H9 (cell line): ENCODE measurements at regions not wholly inside any gene's neighbourhood (a gene's known extent, or its start where the extent isn't known, plus 50 kb on each side); places are given as distances from the start of the nearest gene placed in this dataset.

Experiments
- DNase-seq: peaks from one replicate; pipeline ENCODE4 v3.0.0-alpha.2; 2017
- H2AFZ ChIP-seq: one replicate; pipeline ENCODE4 v1.6.1; 2013; ENCODE audit warnings: mild to moderate bottlenecking, low read length, control low read depth, moderate library complexity
- H2AK5ac ChIP-seq: 2 replicates; pipeline ENCODE4 v1.6.1; 2013; ENCODE audit warnings: low read length, control low read depth, mixed read lengths; ENCODE audit not compliant: insufficient read length
- H2BK120ac ChIP-seq: one replicate; pipeline ENCODE4 v1.6.1; 2013; ENCODE audit warnings: low read depth, mild to moderate bottlenecking, low read length, control low read depth, inconsistent platforms; ENCODE audit not compliant: poor library complexity, severe bottlenecking
- H2BK12ac ChIP-seq: 2 replicates; pipeline ENCODE4 v1.6.1; 2013; ENCODE audit warnings: low read length, control low read depth, mixed read lengths, low read depth; ENCODE audit not compliant: insufficient read length
- H2BK15ac ChIP-seq: 2 replicates; pipeline ENCODE4 v1.6.1; 2013; ENCODE audit warnings: low read depth, low read length, control low read depth
- H2BK20ac ChIP-seq: one replicate; pipeline ENCODE4 v1.6.1; 2013; ENCODE audit warnings: low read depth, mild to moderate bottlenecking, low read length, control low read depth, inconsistent platforms; ENCODE audit not compliant: poor library complexity, severe bottlenecking
- H2BK5ac ChIP-seq: 2 replicates; pipeline ENCODE4 v1.6.1; 2013; ENCODE audit warnings: low read length, control low read depth, mixed read lengths; ENCODE audit not compliant: insufficient read length
- H3K14ac ChIP-seq: 2 replicates; pipeline ENCODE4 v1.6.1; 2013; ENCODE audit warnings: low read length, control low read depth; ENCODE audit not compliant: insufficient read depth
- H3K18ac ChIP-seq: 2 replicates; pipeline ENCODE4 v1.6.1; 2013; ENCODE audit warnings: low read depth, mild to moderate bottlenecking, mixed read lengths, low read length, control low read depth; ENCODE audit not compliant: insufficient read length
- H3K23ac ChIP-seq: 2 replicates; pipeline ENCODE4 v1.6.1; 2013; ENCODE audit warnings: low read length, control low read depth, mixed read lengths, low read depth; ENCODE audit not compliant: insufficient read length
- H3K23me2 ChIP-seq: 2 replicates; pipeline ENCODE4 v1.6.1; 2013; ENCODE audit warnings: low read depth, mild to moderate bottlenecking, mixed read lengths, low read length, control low read depth; ENCODE audit not compliant: insufficient read length, poor library complexity, severe bottlenecking
- H3K27ac ChIP-seq: 2 replicates; pipeline ENCODE4 v1.5.1; 2013; ENCODE audit warnings: low read length, control low read depth, mixed read lengths, low read depth; ENCODE audit not compliant: insufficient read length
- H3K27me3 ChIP-seq: 2 replicates; pipeline ENCODE4 v1.6.1; 2013; ENCODE audit warnings: low read length, control low read depth, inconsistent platforms; ENCODE audit not compliant: insufficient read depth
- H3K4ac ChIP-seq: 2 replicates; pipeline ENCODE4 v1.6.1; 2013; ENCODE audit warnings: low read depth, mild to moderate bottlenecking, control low read depth, inconsistent platforms, low read length, moderate library complexity
- H3K4me1 ChIP-seq: 2 replicates; pipeline ENCODE4 v1.6.1; 2013; ENCODE audit warnings: low read length, control low read depth, inconsistent platforms; ENCODE audit not compliant: insufficient read depth
- H3K4me2 ChIP-seq: 2 replicates; pipeline ENCODE4 v1.6.1; 2013; ENCODE audit warnings: low read length, control low read depth, mixed read lengths; ENCODE audit not compliant: insufficient read length, insufficient read depth
- H3K56ac ChIP-seq: 2 replicates; pipeline ENCODE4 v1.6.1; 2013; ENCODE audit warnings: low read depth, mild to moderate bottlenecking, mixed read lengths, low read length, control low read depth; ENCODE audit not compliant: insufficient read length
- H3K79me1 ChIP-seq: 2 replicates; pipeline ENCODE4 v1.6.1; 2013; ENCODE audit warnings: low read depth, mild to moderate bottlenecking, moderate library complexity, low read length, control low read depth, inconsistent platforms; ENCODE audit not compliant: insufficient read depth, poor library complexity, severe bottlenecking
- H3K79me2 ChIP-seq: 2 replicates; pipeline ENCODE4 v1.6.1; 2013; ENCODE audit warnings: low read length, control low read depth, inconsistent platforms; ENCODE audit not compliant: insufficient read depth
- H3K9ac ChIP-seq: 2 replicates; pipeline ENCODE4 v1.6.1; 2013; ENCODE audit warnings: low read length, control low read depth, mixed read lengths; ENCODE audit not compliant: insufficient read length; ENCODE audit errors: extremely low read depth
- H3K9me3 ChIP-seq: one replicate; pipeline ENCODE4 v1.6.1; 2013; ENCODE audit warnings: low read depth, low read length, inconsistent platforms; ENCODE audit not compliant: control insufficient read depth
- H3T11ph ChIP-seq: one replicate; pipeline ENCODE4 v1.6.1; 2013; ENCODE audit warnings: mild to moderate bottlenecking, low read length, control low read depth, inconsistent platforms
- H4K20me1 ChIP-seq: one replicate; pipeline ENCODE4 v1.6.1; 2013; ENCODE audit not compliant: control insufficient read depth, insufficient read length, insufficient read depth
- H4K5ac ChIP-seq: 2 replicates; pipeline ENCODE4 v1.6.1; 2013; ENCODE audit warnings: low read depth, mild to moderate bottlenecking, mixed read lengths, low read length, control low read depth; ENCODE audit not compliant: insufficient read length
- H4K8ac ChIP-seq: replicated peaks from 2 replicates; pipeline ENCODE4 v1.6.1; 2013; ENCODE audit warnings: low read length, control low read depth, mixed read lengths, low read depth; ENCODE audit not compliant: insufficient read length
- H4K91ac ChIP-seq: 2 replicates; pipeline ENCODE4 v1.6.1; 2013; ENCODE audit warnings: low read depth, mild to moderate bottlenecking, moderate library complexity, mixed read lengths, low read length, control low read depth; ENCODE audit not compliant: insufficient read length
- H3K27ac Mint-ChIP-seq, 3 experiments: 2 replicates in 2 of 3; 3 replicates in 1 of 3; pipeline ENCODE4 v1.8.0; 2020 to 2021; ENCODE audit warnings: mixed read lengths in 3 of 3, mild to moderate bottlenecking in 1 of 3, moderate library complexity in 1 of 3
- H3K27me3 Mint-ChIP-seq: 2 replicates; pipeline ENCODE4 v1.8.0; 2021; ENCODE audit warnings: low read depth, mild to moderate bottlenecking, moderate library complexity, mixed read lengths
- H3K36me3 Mint-ChIP-seq, 3 experiments: 2 replicates in 2 of 3; 3 replicates in 1 of 3; pipeline ENCODE4 v1.8.0; 2020 to 2021; ENCODE audit warnings: low read depth in 3 of 3, mixed read lengths in 3 of 3; ENCODE audit not compliant: insufficient read depth in 1 of 3
- H3K4me1 Mint-ChIP-seq, 2 experiments: 2 replicates each; pipeline ENCODE4 v1.8.0; 2020; ENCODE audit warnings: mixed read lengths in 2 of 2
- H3K4me3 Mint-ChIP-seq, 2 experiments: 2 replicates in 1 of 2; 3 replicates in 1 of 2; pipeline ENCODE4 v1.8.0; 2020 to 2021; ENCODE audit warnings: mild to moderate bottlenecking in 2 of 2, mixed read lengths in 2 of 2, moderate library complexity in 1 of 2
- H3K9me3 Mint-ChIP-seq, 2 experiments: 2 replicates in 1 of 2; 3 replicates in 1 of 2; pipeline ENCODE4 v1.8.0; 2020; ENCODE audit warnings: mild to moderate bottlenecking in 2 of 2, mixed read lengths in 2 of 2, moderate library complexity in 1 of 2
- CTCF ChIP-seq: fragments of 200-600 bp; sonication (generic); conservative IDR thresholded peaks from 3 replicates; pipeline ENCODE4 v1.8.0; 2021; ENCODE audit warnings: antibody characterized with exemption, mild to moderate bottlenecking
- WGBS: extraction: QIAGEN DNeasy Blood & Tissue Kit; methylation state at CpG from one replicate; pipeline ENCODE4 v1.1.7; 2013; ENCODE audit warnings: missing lambda C conversion rate, low lambda C conversion rate, mixed read lengths; ENCODE audit not compliant: insufficient read length; ENCODE audit errors: extremely low coverage; 5-methylcytosine and 5-hydroxymethylcytosine counted together

- no peak overlapping the region for H3K4me3 Mint-ChIP-seq
- Histone ChIP-seq H4K5ac (no peak overlapping the region), H2BK5ac (no peak overlapping the region), H3K79me1 (no peaks in the 10 kb centered on the region), H4K91ac (no peak overlapping the region), H3K9ac (no peak overlapping the region), H2AK5ac (no peak overlapping the region), H3K27ac (no peak overlapping the region), H4K20me1 (no peaks in the 10 kb centered on the region), H4K8ac (no peak overlapping the region), H3K23ac (no peak overlapping the region), H3K79me2 (no peaks in the 10 kb centered on the region), H3K18ac (no peak overlapping the region), H2BK20ac (no peak overlapping the region), H3K9me3 (no peaks in the 10 kb centered on the region), H3K4me1 (no peaks in the 10 kb centered on the region), H3K23me2 (no peaks in the 10 kb centered on the region), H2BK120ac (no peak overlapping the region), H3K27me3 (no peaks in the 10 kb centered on the region), H2BK12ac (no peak overlapping the region), H3K4ac (no peak overlapping the region), H2AFZ (no peak overlapping the region), H3K56ac (no peak overlapping the region), H3T11ph (no peak overlapping the region), H3K14ac (no peak overlapping the region), H2BK15ac (no peak overlapping the region), H3K4me2 (no peak overlapping the region)
- H3K27me3 Mint-ChIP-seq: no peaks in the 10 kb centered on the region; the same call in 1 of the 2 replicates
- no peaks in the 10 kb centered on the region for H3K4me1 Mint-ChIP-seq
- H3K27ac Mint-ChIP-seq: no peak overlapping the region
- no peak for DNase-seq
- TF ChIP-seq CTCF: no peak
- H3K9me3 Mint-ChIP-seq: no peaks in the 10 kb centered on the region
- WGBS: no CpG with 5 or more reads among the region's 1 CpG
- H3K36me3 Mint-ChIP-seq: no peaks in the 10 kb centered on the region
Measured at GRCh38 chr12:15056218-15056617, 83.4 kb downstream of the PDE6H start.
